C1 segment of cervical spinal cord (tissue), 14 donors: ENCODE measurements at regions not wholly inside any gene's neighbourhood (a gene's known extent, or its start where the extent isn't known, plus 50 kb on each side); places are given as distances from the start of the nearest gene placed in this dataset.
"Not testable (repeated sequence)": the region's sequence is repeated elsewhere in the genome, so short reads cannot be mapped to it uniquely, and the experiment has no call there.

Experiments used
- DNase-seq, 14 donors: peaks; one replicate each; lab custom pipeline; 2025; lab: John Stamatoyannopoulos, UW

DNA sequence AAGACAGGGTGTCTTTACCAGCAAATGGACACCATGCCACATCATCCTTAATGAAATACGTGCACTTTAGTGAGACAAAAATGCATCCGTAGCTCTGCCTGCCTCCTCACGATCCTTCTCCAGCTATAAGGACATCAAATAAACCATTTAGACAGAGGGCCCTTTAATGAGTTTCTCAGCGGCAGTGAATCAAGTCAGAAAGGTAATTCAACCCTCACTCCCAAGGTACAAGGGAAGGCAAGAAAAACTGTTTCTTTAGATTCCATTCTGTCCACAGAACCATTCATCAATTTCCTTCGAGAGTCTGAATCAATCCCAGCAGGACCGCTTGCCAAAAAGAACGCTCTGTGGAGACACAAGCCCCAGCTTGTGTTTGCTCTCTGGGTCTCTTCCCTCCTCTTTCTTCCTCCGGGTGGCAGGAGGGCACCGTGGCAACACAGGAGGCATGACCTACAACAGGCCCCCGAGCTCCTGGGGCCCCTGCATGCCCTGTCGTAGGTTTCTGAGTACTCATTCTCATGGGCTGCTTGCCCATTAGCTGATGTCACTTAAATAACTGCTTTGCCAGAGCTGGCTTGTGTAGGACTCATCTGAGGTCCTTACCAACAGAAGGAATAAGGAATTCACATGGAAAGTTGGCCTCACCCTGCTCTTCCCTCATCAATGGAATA lies 297.8 kb upstream of the PRKCQ start:
- DNase-seq: peak in 9 of 14 donors; percentile 2 to 52 (median 24)

GRCh38 chr10:6877336-6877721 lies 297.3 kb upstream of the PRKCQ start:
- no peak for DNase-seq

- no peak for DNase-seq
Measured at GRCh38 chr10:6875269-6875865, 295.3 kb upstream of the PRKCQ start.

- DNase-seq: no peak
Measured at GRCh38 chr10:6871128-6871527, 291.1 kb upstream of the PRKCQ start.

DNA sequence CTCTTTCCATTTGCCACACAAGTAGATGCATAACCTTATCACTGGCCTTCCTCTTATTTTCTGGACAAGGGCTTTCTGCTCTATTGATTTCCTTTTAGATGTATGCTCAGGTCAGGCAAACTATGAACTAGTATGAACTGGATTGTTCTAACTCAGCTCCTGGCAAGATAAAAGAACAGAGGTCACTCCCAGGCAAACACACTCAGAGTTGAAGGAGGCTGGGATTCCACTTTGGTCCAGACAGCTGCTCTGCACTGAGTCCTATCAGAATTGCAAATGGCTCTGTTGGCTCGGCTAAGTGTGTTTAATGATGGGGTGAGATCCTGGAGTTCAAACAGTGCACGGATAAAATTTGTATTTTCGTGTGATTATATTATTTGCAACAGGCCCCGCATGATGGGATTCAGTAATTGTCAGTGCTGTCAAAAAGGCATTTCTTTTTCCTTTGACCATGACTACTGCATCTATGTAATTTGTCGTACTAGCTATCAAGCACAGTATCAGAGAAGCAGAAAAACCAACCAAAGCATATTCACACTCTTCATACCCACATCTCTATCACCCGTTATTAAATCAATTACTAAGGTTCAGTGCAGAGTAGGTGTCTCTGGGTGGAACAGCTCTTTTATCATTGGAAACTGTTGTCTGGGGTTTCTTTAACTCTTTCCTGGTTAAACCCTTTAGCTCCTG lies 288.1 kb upstream of the PRKCQ start:
- no peak for DNase-seq

- DNase-seq: no peak
Measured at GRCh38 chr10:6866757-6867156, 286.7 kb upstream of the PRKCQ start.

DNA sequence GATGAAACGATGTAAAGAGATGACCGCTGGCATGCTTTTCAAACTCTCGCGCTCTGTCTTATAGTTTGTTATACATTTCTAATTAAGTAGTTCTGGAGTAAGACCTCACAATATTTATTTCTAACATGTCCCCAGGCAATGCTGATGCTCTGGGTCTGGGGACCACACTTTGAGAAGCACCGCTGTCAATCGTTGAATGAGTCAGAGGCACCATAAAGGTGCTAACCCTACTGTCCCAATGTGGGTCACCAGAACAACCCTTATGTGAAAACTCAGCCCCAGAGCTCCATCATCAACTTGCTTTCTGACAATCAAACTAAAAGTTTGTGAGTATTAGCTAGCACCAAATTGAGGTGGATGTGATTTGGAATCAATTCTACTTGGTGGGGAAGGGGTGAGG lies 284.1 kb upstream of the PRKCQ start:
- no peak for DNase-seq

DNA sequence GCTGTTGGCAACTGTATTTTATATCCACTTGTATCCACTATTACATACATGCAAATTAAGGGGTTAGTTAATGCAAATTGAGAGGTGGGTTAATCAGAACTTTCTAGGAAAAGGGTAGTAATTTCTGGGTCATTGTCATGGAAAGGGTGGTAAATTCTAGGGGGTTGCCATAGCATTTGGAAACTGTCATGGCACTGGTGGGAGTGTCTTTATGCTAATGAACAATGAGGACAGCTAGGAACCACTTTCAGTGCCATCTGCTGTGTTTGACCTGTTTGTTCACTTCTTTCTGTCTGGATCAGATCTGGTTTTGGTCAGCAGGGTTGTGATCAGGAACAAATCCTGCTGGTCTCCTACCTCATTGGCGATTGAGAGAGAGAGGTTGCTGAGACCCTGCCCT lies 283.3 kb upstream of the PRKCQ start:
- DNase-seq: no peak

DNA sequence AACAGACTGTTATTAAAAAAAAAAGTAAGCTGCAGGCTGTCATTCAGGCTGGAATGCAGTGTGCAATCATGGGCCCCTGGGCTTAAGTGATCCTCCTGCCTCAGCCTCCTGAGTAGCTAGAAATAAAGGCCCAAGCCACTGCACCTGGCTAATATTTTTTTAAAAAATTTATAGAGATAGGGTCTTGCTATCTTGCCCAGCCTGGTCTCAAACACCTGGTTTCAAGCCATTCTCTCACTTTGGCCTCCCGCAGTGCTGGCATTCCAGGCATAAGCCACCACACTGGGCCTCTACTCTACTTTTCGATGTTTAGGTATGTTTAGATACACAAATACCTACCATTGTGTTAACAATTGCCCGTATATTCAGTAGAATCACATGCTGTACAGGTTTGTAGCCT lies 270.4 kb upstream of the PRKCQ start:
- DNase-seq: no peak

GRCh38 chr10:6847561-6847960 lies 267.5 kb upstream of the PRKCQ start:
- no peak for DNase-seq

DNA sequence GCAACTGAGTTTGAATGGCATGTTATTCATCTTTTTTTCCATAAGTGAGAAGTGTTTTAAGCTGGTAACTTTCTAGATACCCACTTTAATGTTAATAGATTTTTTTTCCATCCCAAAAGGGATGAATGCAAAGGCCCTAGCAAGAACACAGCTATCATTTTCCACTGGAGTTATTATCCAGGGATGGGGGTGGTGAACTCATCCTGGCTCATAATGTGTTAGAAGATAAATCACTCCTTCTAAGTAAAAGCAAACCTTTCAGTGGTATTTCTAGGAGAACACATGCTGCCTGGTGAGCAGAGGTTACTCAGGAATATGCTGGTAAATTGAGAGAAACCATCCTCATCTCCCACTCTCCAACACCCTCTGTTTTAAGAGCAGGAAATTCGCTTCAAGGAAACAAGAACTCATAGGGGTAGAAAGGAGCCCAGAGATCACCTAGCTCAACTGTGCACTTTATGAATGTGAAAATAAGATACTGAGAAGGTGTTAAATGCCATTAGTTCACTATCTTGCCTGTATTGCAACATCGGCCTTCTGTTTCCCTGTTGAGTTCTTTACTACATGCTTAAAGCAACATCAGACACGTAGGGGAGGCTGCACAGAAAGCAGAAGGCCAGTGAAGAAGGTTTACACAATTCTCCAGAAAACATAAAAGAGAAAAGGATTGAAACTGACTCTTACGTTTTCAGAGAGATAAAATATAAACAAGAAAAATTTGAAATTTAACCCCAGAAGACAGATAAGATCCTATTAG lies 264.0 kb upstream of the PRKCQ start:
- no peak for DNase-seq

DNA sequence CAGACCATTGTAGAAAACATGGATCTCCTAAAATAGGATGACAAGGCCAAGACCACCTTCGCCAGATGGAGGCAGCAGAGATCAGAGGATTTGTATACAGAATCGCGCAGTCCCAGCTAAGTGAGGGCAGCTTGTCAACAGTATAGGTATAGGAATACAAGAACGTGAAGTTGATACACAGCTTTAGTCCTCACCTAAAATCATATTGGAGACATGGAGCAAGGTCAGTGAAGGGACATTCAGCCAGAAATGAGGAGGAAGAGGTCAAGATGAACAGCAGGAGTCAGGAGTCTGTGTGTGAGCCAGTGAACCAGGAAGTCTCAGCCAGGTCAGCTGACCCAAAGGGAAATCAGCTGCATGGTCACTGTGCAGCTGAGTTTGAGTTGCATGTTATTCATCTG lies 263.4 kb upstream of the PRKCQ start:
- peak in 11 of 14 donors; percentile 17 to 75 (median 59) for DNase-seq

GRCh38 chr10:6842722-6843121 lies 262.6 kb upstream of the PRKCQ start:
- no peak for DNase-seq

- DNase-seq: no peak
Measured at GRCh38 chr10:6841761-6842160, 261.7 kb upstream of the PRKCQ start.

DNA sequence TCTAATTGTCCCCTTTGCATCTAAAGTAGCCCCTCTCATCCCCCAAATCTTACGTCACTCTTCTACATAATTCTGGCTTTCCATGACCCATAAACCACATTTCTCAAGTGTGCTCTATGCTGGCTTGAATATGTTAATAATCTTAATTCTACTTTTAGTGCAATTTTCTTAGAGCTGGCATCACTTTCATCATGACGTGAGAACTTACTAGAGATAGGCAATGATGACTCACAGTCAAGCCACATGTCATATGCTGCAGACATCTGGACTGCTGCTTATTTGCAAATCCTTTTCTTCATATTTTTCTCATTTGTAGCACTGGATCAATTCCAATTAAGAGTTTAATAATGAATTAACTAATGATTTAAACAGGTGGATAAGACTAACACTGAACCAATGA lies 260.7 kb upstream of the PRKCQ start:
- no peak for DNase-seq

GRCh38 chr10:6840201-6840691 lies 260.2 kb upstream of the PRKCQ start:
- no peak for DNase-seq

GRCh38 chr10:6838118-6838517 lies 258.0 kb upstream of the PRKCQ start:
- no peak for DNase-seq

- no peak for DNase-seq
Measured at GRCh38 chr10:6833458-6834011, 253.5 kb upstream of the PRKCQ start.

DNA sequence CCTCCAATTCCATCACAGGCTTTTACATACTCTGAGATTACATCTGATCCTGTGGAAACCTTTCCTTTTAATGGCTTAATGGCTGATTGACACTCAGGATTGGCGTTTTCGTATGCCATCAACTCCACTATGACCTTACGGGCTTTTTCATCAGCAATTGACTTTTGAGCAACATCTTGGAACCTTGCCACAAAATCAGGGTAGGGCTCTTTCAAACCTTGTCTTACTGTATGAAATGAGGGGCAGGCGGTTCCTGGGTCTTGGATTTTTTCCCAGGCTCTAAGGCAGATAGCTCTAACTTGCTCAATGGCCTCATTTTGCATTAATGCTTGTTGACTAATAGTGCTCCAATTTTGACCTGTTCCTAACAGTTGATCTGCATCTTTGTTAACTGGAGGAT lies 250.9 kb upstream of the PRKCQ start:
- DNase-seq: not testable (repeated sequence)

- DNase-seq: not testable (repeated sequence)
Measured at GRCh38 chr10:6824793-6825192, 244.7 kb upstream of the PRKCQ start.

DNA sequence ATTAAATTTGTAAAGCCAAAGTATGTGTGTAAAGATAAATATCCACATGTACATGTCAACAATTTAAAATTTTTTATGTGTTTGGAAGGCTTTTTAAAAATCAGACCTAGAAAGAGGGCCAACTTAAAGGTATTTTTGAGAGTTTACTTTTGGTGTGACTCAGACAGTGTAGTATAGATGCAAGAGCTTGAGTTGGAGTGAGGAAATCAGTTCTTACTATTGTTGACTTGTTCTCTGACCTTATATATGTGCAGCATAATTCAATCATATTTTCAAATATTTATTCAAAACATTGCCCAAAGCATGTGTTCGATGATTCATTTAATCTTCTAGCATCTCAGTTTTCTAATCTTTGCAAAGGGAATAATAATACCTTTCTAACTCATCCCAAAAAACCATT lies 243.7 kb upstream of the PRKCQ start:
- no peak for DNase-seq

DNA sequence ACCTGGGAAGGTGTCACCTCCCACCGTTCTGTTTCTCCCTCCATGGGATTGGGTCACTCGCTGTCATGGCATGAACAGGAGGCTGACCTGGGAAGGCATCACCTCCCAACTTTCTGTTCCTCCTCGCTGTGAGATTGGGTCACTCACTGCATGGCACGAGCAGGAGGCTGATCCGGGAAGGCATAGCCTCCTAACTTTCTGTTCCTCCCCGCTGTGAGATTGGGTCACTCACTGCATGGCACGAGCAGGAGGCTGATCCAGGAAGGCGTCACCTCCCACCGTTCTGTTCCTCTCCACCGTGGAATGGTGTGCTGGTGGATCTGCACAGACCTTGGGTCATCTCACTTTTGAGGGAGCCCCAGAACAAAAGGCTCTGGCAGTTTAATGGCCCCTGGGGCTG lies 239.2 kb upstream of the PRKCQ start:
- peak in 1 of 14 donors; percentile 2 for DNase-seq
